HG03460 (cell line): ENCODE measurements at regions not wholly inside any gene's neighbourhood (a gene's known extent, or its start where the extent isn't known, plus 50 kb on each side); places are given as distances from the start of the nearest gene placed in this dataset.
"Not testable (repeated sequence)": the region's sequence is repeated elsewhere in the genome, so short reads cannot be mapped to it uniquely, and the experiment has no call there.

Experiments used
- ATAC-seq: cut with Tn5 transposase; IDR thresholded peaks from one replicate; pipeline ENCODE4 v1.9.1; 2021; ENCODE audit not compliant: unreplicated experiment

DNA sequence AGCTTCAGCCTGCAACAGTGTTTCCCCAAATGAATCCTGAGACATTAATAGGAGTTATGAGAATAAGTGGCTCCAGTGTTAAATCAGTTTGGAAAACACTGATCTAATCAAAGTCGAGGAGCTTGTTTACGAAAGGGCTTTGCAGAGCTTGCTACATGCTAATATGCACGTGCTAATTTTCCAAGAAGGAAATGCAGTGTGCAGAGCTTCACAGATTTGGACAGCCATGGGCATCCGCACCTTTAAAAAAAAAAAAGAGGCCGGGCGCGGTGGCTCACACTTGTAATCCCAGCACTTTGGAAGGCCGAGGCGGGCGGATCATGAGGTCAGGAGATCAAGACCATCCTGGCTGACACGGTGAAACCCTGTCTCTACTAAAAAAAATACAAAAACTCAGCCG is 79.7 kb upstream of the LMO2 start:
- ATAC-seq = not testable (repeated sequence)

DNA sequence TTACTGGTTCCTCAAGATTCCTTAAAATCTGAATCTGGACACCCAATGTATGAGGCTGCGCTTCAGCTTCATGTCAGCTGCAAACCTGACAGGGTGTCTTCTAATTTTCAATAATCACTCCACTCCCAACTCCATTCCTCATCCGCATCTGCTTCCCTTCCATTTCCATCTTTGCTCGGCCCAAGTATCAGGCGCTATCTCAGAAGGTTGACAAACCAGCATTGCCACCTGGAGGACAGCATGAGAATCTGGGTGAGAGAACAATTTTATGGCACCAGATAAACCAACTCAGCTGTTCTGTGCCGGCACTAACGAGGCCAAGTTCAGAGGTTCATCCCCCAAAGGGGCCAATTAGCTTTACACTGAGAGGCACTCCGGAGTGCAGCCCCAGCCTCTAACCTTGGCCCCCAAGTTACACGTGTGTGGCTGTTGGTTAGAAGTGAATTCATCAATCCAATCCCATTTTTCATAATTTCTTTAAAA is 79.1 kb upstream of the LMO2 start:
- ATAC-seq = no peak

GRCh38 chr11:33967451-33967850 is 75.6 kb upstream of the LMO2 start:
- no peak for ATAC-seq

GRCh38 chr11:33965032-33965431 is 73.2 kb upstream of the LMO2 start:
- ATAC-seq = no peak

- no peak for ATAC-seq
Observed at GRCh38 chr11:33959855-33960400, 68.1 kb upstream of the LMO2 start.

DNA sequence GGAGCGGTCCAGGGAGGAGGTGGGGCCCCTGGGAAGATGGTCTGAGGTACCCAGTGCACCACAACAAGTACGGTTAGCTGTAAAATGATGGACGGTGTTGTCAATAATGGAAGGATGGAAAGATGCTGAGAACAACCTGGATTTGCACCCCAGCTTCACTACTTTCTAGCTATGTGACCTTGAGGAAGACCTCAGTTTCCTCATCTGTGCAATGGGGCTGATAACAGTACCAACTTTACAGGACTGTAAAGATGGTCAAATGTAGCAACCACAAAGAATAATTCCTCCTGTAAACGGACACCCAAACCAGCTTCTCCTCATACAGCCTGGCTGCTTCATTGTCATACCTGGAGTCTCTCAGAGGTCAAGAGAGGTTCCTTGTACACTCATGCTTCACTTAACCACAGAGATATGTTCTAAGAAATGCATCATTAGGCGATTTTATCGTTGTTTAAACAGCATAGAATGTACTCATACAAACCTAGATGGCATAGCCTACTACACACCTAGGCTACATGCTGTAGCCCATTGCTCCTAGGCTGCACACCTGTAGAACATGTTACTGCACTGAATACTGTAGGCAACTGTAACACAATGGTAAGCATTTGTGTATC is 65.5 kb upstream of the LMO2 start:
- no peak for ATAC-seq

DNA sequence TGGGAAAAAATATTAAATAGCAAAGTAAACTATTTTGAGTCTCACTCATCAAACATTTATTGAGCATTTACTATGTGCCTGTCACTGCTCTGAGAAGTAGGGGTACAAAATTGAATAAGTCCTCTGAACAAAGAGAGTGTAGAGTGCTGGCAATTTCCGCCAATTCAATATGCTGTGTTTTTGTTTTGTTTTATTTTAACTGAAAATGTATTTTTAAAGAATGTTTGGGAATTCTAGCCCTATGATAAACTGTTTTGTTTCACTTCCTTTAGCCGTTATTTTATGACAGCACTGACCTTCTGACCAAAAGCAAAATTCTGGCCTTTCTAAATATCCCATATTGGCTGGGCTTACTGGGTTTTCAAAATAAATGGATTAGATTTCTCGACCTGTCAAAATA is 64.7 kb upstream of the LMO2 start:
- ATAC-seq = no peak

- ATAC-seq = no peak
Observed at GRCh38 chr11:33953289-33953688, 61.4 kb upstream of the LMO2 start.

DNA sequence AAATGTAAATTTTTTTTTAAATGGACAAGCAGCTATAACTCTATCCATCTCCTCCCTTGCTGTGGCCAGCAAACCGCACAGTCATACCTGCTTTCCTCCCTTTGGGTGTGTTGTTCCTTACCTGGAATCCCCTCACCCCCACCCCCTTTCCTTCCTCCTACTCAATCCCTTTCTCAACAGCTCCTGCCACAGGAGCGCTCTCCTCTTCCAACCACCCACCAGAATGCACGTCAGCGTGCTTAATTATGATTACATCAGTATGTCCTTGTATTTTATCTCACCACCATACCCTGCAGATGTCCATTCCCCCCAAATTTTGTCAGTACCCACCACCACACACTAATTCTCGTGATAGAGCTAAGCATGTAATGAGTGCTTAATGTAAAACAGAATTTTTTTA is 60.9 kb upstream of the LMO2 start:
- ATAC-seq = no peak

DNA sequence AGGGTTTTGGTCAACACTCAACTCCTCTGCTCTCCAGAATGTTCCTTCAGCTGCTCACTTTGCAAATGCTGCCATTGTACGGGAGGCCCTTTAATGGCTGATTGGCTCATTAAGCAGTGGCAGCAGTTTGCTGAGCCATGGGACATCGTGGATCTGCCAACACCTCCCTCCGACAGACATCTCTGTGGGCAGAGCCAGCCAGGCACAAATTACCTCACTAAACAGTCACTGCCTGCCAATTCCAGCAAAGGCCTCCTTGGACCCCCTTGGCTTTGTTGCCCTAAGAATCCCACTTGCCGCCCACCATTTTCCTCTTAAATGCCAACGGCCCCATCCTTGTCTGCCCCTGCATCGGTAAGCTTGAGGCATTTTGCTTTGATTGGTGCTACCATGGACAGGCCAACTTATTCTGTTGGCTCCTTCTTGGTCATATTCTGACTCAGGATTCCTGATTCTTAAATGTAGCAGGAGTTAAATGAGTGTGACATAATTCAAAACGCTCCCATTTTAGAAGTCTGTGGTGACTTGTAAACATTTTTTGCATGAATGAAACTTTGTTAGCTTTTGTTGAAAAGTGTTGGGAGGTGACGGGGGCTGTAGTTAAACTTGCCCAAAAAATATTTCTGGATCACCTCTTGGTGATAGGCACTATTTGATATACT is 57.5 kb upstream of the LMO2 start:
- no peak for ATAC-seq

- no peak for ATAC-seq
Observed at GRCh38 chr11:33948494-33948893, 56.6 kb upstream of the LMO2 start.

DNA sequence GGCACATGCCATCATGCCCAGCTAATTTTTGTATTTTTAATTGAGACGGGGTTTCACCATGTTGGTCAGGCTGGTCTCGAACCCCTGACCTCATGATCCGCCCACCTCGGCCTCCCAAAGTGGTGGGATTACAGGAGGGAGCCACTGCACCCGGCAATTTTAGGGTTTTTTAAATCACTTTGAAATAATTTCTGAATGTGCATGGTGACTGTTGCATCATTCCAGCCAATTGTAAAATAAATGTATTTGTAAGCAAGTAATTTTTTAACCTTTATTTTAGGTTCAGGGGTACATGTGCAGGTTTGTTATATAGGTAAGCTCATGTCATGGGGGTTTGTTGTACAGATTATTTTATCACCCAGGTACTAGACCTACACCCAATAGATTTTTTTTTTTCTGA is 56.0 kb upstream of the LMO2 start:
- not testable (repeated sequence) for ATAC-seq

DNA sequence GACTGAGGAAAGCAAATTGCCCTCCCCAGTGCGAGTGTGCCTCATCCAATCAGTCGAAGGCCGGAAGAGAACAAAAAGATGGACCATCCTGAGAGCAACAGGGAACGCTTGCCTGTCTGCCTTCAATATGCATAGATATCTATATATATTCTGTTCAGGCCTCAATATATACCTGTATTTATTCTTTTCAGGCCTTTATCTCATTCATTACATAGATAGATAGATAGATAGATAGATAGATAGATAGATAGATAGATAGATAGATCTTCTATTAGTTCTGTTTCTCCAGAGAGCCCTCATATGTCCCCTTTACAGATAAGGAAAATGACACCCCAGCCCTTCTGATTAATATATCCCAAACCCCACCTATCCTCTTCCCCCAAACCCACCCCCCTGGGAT is 55.1 kb upstream of the LMO2 start:
- no peak for ATAC-seq

DNA sequence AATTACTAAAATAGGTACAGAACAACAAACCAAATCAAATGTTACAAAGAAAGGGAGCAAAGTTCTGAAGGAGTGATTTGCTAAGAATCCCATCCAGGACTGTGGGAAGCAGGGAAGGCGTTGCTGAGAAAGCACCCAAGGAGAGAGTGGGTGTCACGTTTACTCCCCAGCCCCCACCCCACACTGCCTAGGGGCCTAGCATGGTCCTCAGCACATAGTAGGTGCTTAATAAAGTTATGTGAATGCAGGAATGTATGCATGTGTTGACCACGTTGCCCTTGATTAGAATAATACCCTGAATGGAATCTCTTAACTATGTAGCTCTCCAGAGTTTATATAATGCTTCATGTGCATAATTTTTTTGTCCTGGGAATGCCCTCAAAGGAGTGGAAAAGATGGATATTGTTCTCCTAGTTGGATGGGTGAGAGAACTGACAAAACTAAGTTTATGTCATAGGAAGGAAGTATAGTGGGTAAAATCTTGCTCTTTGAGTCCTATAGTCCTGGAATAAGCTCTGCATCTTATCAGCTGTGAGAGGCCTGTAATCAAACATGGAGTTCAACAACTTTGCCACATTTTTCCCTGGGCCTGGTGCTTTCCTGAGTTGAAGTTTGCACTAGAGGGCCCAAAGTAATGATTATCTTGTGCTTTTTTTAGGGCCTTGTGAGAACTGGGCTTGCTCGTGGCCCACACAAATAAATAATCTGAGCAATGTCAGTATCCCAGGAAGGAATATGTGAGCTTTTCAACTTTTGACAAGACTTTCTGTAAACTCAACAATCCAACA is 53.8 kb upstream of the LMO2 start:
- ATAC-seq = no peak

- ATAC-seq = no peak
Observed at GRCh38 chr11:33944693-33945424, 53.0 kb upstream of the LMO2 start.

- no peak for ATAC-seq
Observed at GRCh38 chr11:33944345-33944692, 52.4 kb upstream of the LMO2 start.

DNA sequence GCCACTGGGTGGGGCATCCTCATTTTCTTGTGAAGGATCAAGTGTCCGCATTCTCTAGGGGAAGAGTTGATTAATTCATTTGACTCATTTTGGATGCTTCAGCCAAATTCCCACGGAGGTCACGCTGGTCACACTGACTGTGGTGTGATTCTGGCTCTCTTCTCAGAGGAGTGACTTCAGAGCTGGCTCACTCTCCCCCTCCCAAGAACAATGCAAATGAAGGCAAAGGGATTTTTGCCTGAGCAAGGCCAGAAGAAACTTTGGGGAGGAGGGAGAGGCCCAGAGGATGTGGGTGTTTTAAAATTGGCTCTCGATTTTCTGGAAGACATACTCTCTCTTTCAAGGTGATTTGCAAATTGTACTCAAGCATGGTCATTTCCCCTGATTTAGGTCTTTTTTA is 51.1 kb upstream of the LMO2 start:
- peak; percentile 46 for ATAC-seq

- no peak for ATAC-seq
Observed at GRCh38 chr11:33941637-33942160, 49.8 kb upstream of the LMO2 start.
